H1 (cell line): ENCODE measurements at regions not wholly inside any gene's neighbourhood (a gene's known extent, or its start where the extent isn't known, plus 50 kb on each side); places are given as distances from the start of the nearest gene placed in this dataset.

ENCODE experiments used
- CTCF ChIA-PET: fragments of 300-600 bp; sonication (Branson Sonifier 250); formaldehyde crosslinking; loops from one replicate; lab custom pipeline; 2021; ENCODE audit not compliant: partially characterized antibody; lab: Charles Lee
- POLR2A ChIA-PET: fragments of 300-600 bp; sonication (Branson Sonifier 250); formaldehyde crosslinking; loops from one replicate; lab custom pipeline; 2021; ENCODE audit warnings: inconsistent platforms; ENCODE audit not compliant: partially characterized antibody; lab: Charles Lee
- DNase-seq, 2 experiments: peaks; one replicate each; pipeline versions ENCODE4 v3.0.0 to v3.0.0-alpha.2; 2010 to 2022; ENCODE audit warnings: low spot score in 2 of 2, low read depth in 1 of 2, mixed read lengths in 1 of 2
- FAIRE-seq: peaks from 2 replicates; lab custom pipeline; 2011; peaks lifted over from hg19 to GRCh38; lab: Jason Lieb, UNC
- H2AFZ ChIP-seq: 2 replicates; pipeline ENCODE4 v1.8.1; 2012; ENCODE audit warnings: low read length, inconsistent platforms
- H2AK5ac ChIP-seq: 2 replicates; pipeline ENCODE4 v1.6.1; 2013; ENCODE audit warnings: low read depth, low read length
- H2BK120ac ChIP-seq: replicated peaks from 2 replicates; pipeline ENCODE3; 2013; ENCODE audit warnings: low read depth, low read length, inconsistent platforms
- H2BK12ac ChIP-seq: 2 replicates; pipeline ENCODE4 v1.6.1; 2013; ENCODE audit warnings: low read depth, low read length
- H2BK15ac ChIP-seq: 2 replicates; pipeline ENCODE4 v1.6.1; 2013; ENCODE audit warnings: low read length
- H2BK20ac ChIP-seq: 2 replicates; pipeline ENCODE4 v1.6.1; 2013; ENCODE audit warnings: low read length
- H2BK5ac ChIP-seq: 2 replicates; pipeline ENCODE4 v1.6.1; 2013; ENCODE audit warnings: low read depth, low read length
- H3K14ac ChIP-seq: 2 replicates; pipeline ENCODE4 v1.6.1; 2013; ENCODE audit warnings: inconsistent platforms; ENCODE audit not compliant: insufficient read length
- H3K18ac ChIP-seq: 2 replicates; pipeline ENCODE4 v1.6.1; 2013; ENCODE audit warnings: low read length; ENCODE audit errors: extremely low read depth
- H3K23ac ChIP-seq: 2 replicates; pipeline ENCODE4 v1.6.1; 2013; ENCODE audit warnings: inconsistent platforms; ENCODE audit not compliant: insufficient read length
- H3K23me2 ChIP-seq: 2 replicates; pipeline ENCODE4 v1.6.1; 2013; ENCODE audit warnings: low read depth, low read length
- H3K27ac ChIP-seq: 2 replicates; pipeline ENCODE4 v1.6.1; 2011; ENCODE audit warnings: low read depth, low read length, inconsistent platforms
- H3K27me3 ChIP-seq, 4 experiments: replicated peaks in 1 of 4; 1 replicate in 1 of 4; 2 replicates in 3 of 4; pipeline versions ENCODE4 v1.6.1 to v1.8.1; 2011 to 2013; ENCODE audit warnings: low read length in 3 of 4, mild to moderate bottlenecking in 3 of 4, inconsistent platforms in 2 of 4, mixed read lengths in 2 of 4, moderate library complexity in 1 of 4; ENCODE audit not compliant: control insufficient read depth in 3 of 4, insufficient read depth in 3 of 4; ENCODE audit errors: extremely low read depth in 1 of 4
- H3K36me3 ChIP-seq, 4 experiments: 2 replicates each; pipeline versions ENCODE4 v1.6.1 to v1.8.1; 2011 to 2013; ENCODE audit warnings: mild to moderate bottlenecking in 4 of 4, low read length in 3 of 4, moderate library complexity in 2 of 4, control low read depth in 1 of 4, inconsistent platforms in 1 of 4; ENCODE audit not compliant: insufficient read depth in 4 of 4, control insufficient read depth in 2 of 4
- H3K4ac ChIP-seq: replicated peaks from 2 replicates; pipeline ENCODE3; 2013; ENCODE audit warnings: low read length, low read depth, mixed read lengths, inconsistent platforms; ENCODE audit not compliant: insufficient read length
- H3K4me1 ChIP-seq, 4 experiments: replicated peaks in 1 of 4; 1 replicate in 1 of 4; 2 replicates in 3 of 4; pipeline versions ENCODE4 v1.6.1 to v1.8.1; 2011 to 2013; ENCODE audit warnings: low read length in 3 of 4, inconsistent platforms in 2 of 4, mixed read lengths in 1 of 4; ENCODE audit not compliant: insufficient read depth in 4 of 4, control insufficient read depth in 3 of 4
- H3K4me2 ChIP-seq, 2 experiments: 2 replicates each; pipeline versions ENCODE4 v1.6.1 to v1.8.1; 2011 to 2013; ENCODE audit warnings: low read depth in 2 of 2, low read length in 2 of 2, control low read depth in 1 of 2, inconsistent platforms in 1 of 2, mild to moderate bottlenecking in 1 of 2; ENCODE audit not compliant: insufficient read depth in 1 of 2
- H3K4me3 ChIP-seq, 4 experiments: fragments of 200-600, 300-600 bp in 1 of 4; sonication (generic), shearing (Covaris generic), sonication (Bioruptor Twin) in 1 of 4; 2 replicates each; pipeline versions ENCODE4 v1.5.1 to v1.8.1; 2011 to 2016; ENCODE audit warnings: low read length in 4 of 4, low read depth in 3 of 4, control low read depth in 2 of 4, inconsistent platforms in 2 of 4, mild to moderate bottlenecking in 2 of 4, mixed read lengths in 1 of 4, moderate library complexity in 1 of 4; ENCODE audit not compliant: insufficient read depth in 2 of 4; ENCODE audit errors: extremely low read depth in 1 of 4
- H3K56ac ChIP-seq: replicated peaks from 2 replicates; pipeline ENCODE3; 2013; ENCODE audit warnings: low read depth, mild to moderate bottlenecking, mixed read lengths, low read length, inconsistent platforms; ENCODE audit not compliant: insufficient read length
- H3K79me1 ChIP-seq: 2 replicates; pipeline ENCODE4 v1.6.1; 2013; ENCODE audit warnings: low read depth, low read length, control low read depth
- H3K79me2 ChIP-seq, 2 experiments: 2 replicates each; pipeline versions ENCODE4 v1.6.1 to v1.8.1; 2012 to 2013; ENCODE audit warnings: low read length in 2 of 2, mild to moderate bottlenecking in 2 of 2, inconsistent platforms in 1 of 2; ENCODE audit not compliant: insufficient read depth in 2 of 2, control insufficient read depth in 1 of 2
- H3K9ac ChIP-seq, 4 experiments: replicated peaks in 1 of 4; 1 replicate in 1 of 4; 2 replicates in 3 of 4; pipeline versions ENCODE4 v1.6.1 to v1.8.1; 2011 to 2013; ENCODE audit warnings: low read depth in 3 of 4, low read length in 3 of 4, control low read depth in 2 of 4, mild to moderate bottlenecking in 2 of 4, moderate library complexity in 2 of 4, inconsistent platforms in 1 of 4; ENCODE audit errors: extremely low read depth in 1 of 4
- H3K9me3 ChIP-seq, 2 experiments: 2 replicates each; pipeline versions ENCODE4 v1.6.1 to v1.8.1; 2012 to 2013; ENCODE audit warnings: mild to moderate bottlenecking in 2 of 2, moderate library complexity in 2 of 2, control low read depth in 1 of 2, inconsistent platforms in 1 of 2, low read depth in 1 of 2, low read length in 1 of 2, mixed read lengths in 1 of 2; ENCODE audit not compliant: insufficient read depth in 2 of 2
- H4K20me1 ChIP-seq, 2 experiments: replicated peaks in 1 of 2; 2 replicates each; pipeline versions ENCODE3 to v1.8.1; 2011 to 2013; ENCODE audit warnings: inconsistent platforms in 2 of 2, low read length in 2 of 2, mild to moderate bottlenecking in 1 of 2; ENCODE audit not compliant: insufficient read depth in 2 of 2, control insufficient read depth in 1 of 2
- H4K5ac ChIP-seq: 2 replicates; pipeline ENCODE4 v1.6.1; 2013; ENCODE audit warnings: low read length, low read depth, mixed read lengths, inconsistent platforms; ENCODE audit not compliant: insufficient read length
- H4K8ac ChIP-seq: 2 replicates; pipeline ENCODE4 v1.8.0; 2013; ENCODE audit warnings: mild to moderate bottlenecking, moderate library complexity, low read length, inconsistent platforms; ENCODE audit not compliant: insufficient read depth; ENCODE audit errors: extremely low read depth
- H4K91ac ChIP-seq: replicated peaks from 2 replicates; pipeline ENCODE3; 2013; ENCODE audit warnings: low read length, mixed read lengths, inconsistent platforms; ENCODE audit not compliant: insufficient read length
- BCL11A ChIP-seq, 2 experiments: IDR thresholded peaks; one replicate each; pipeline ENCODE4 v1.6.1; 2011; ENCODE audit warnings: low read depth in 2 of 2, low read length in 2 of 2, mild to moderate bottlenecking in 2 of 2
- CEBPB ChIP-seq: IDR thresholded peaks from 2 replicates; pipeline ENCODE4 v1.6.1; 2012; ENCODE audit warnings: low read depth, low read length
- CTBP2 ChIP-seq: IDR thresholded peaks from 2 replicates; pipeline ENCODE4 v1.7.0; 2011; ENCODE audit warnings: borderline replicate concordance, mild to moderate bottlenecking, moderate library complexity, mixed read lengths, low read length; ENCODE audit not compliant: insufficient read depth, insufficient read length
- GABPA ChIP-seq: IDR thresholded peaks from 2 replicates; pipeline ENCODE4 v1.6.1; 2011; ENCODE audit warnings: mild to moderate bottlenecking, low read length, moderate library complexity, borderline replicate concordance; ENCODE audit not compliant: insufficient read depth
- POU5F1 ChIP-seq: IDR thresholded peaks from 2 replicates; pipeline ENCODE4 v1.6.1; 2011; ENCODE audit warnings: low read depth, mild to moderate bottlenecking, low read length, moderate library complexity
- RNF2 ChIP-seq: fragments of 200-900, 300-1000 bp; sonication (generic); IDR thresholded peaks from 2 replicates; pipeline ENCODE4 v1.7.1; 2016; ENCODE audit warnings: borderline replicate concordance, low read depth, mild to moderate bottlenecking, antibody characterized with exemption, low read length; ENCODE audit not compliant: poor library complexity, severe bottlenecking; ENCODE audit errors: missing control alignments
- SP1 ChIP-seq: IDR thresholded peaks from 2 replicates; pipeline ENCODE4 v1.6.1; 2011; ENCODE audit warnings: low read depth, low read length
- WGBS, 2 experiments: shearing (Covaris generic) in 1 of 2; methylation state at CpG; one replicate each; pipeline versions ENCODE4 v1.1.6 to v1.1.7; 2013 to 2015; ENCODE audit warnings: low lambda C conversion rate in 2 of 2, mixed read lengths in 2 of 2, inconsistent platforms in 1 of 2, low coverage in 1 of 2, missing lambda C conversion rate in 1 of 2; ENCODE audit not compliant: insufficient replicate concordance in 2 of 2, insufficient coverage in 1 of 2, insufficient read length in 1 of 2; ENCODE audit errors: extremely low coverage in 1 of 2, missing lambda C conversion rate in 1 of 2; 5-methylcytosine and 5-hydroxymethylcytosine counted together

DNA sequence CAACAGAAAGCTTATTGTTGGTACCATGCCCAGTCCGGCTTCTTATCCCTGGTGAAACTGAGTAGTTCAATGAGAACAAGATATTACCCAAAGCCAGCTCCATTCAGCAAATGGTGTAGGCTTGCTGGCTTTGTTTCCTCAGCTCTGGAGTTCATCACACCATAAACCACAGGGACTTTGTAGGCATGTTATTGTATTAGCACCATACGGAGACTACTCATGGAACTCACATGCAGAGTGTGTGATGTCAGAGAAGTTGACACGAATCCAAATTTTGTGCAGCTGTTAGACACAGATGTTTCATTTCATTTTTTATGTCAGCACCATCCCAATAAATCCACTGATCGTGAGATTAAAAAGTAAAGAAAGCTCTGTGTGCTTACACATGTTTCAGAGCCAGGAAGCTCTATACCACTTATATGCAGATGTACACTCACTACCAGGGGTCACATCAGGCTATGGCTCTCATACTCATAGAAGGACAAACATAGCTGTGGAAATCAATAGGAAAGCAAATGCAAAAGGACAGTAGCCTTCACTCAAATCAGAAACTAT lies 63.4 kb upstream of the LEKR1 start:
- H2BK20ac ChIP-seq, result no peak overlapping the region
- no peak overlapping the region for H4K91ac ChIP-seq
- no peaks in the 10 kb centered on the region; a peak in 1 of 7 replicates for H3K4me1 ChIP-seq
- no peak overlapping the region for H2AFZ ChIP-seq
- no peak overlapping the region for H4K5ac ChIP-seq
- no peak overlapping the region for H2BK5ac ChIP-seq
- H3K23me2 ChIP-seq, result no peaks in the 10 kb centered on the region
- ChIA-PET POLR2A (interaction anchor here (1.1 kb wide), 1 partner anchor 11 kb away, joined by 3 read pairs; no protein-coding TSS in a partner anchor), CTCF (interaction anchor here (1.0 to 1.4 kb wide), 5 partner anchors 11 to 368 kb away, joined by 3 to 6 read pairs (median 3); no protein-coding TSS in a partner anchor)
- H4K8ac ChIP-seq, result no peak overlapping the region
- TF ChIP-seq GABPA (no peak), CTBP2 (no peak), POU5F1 (no peak), CEBPB (no peak), SP1 (no peak), RNF2 (no peak), BCL11A (IDR thresholded peaks at IDR 0.05; ENCODE audit: low read depth in 2 of 2, low read length in 2 of 2) (no peak)
- no peak overlapping the region for H3K4ac ChIP-seq
- H3K27me3 ChIP-seq, result no peaks in the 10 kb centered on the region
- no peak overlapping the region for H3K18ac ChIP-seq
- no peaks in the 10 kb centered on the region for H3K79me2 ChIP-seq
- H3K27ac ChIP-seq, result no peak overlapping the region
- H3K23ac ChIP-seq, result no peak overlapping the region
- no peaks in the 10 kb centered on the region for H3K36me3 ChIP-seq
- no peak overlapping the region for H3K9ac ChIP-seq
- WGBS, 2 experiments, result 84% methylated on average over 4 of the region's 4 CpGs; no CpG with 5 or more reads in 1 of the 2 experiments
- H4K20me1 ChIP-seq, result no peaks in the 10 kb centered on the region
- no peak overlapping the region for H2BK120ac ChIP-seq
- H3K4me3 ChIP-seq, result no peak overlapping the region
- no peak overlapping the region for H2AK5ac ChIP-seq
- H2BK12ac ChIP-seq, result no peak overlapping the region
- H3K9me3 ChIP-seq, result no peaks in the 10 kb centered on the region
- DNase-seq (no peak), FAIRE-seq (no peak)
- no peak overlapping the region for H3K4me2 ChIP-seq
- H3K56ac ChIP-seq, result no peak overlapping the region
- H3K14ac ChIP-seq, result no peak overlapping the region
- no peaks in the 10 kb centered on the region for H3K79me1 ChIP-seq
- no peak overlapping the region for H2BK15ac ChIP-seq
